RWPE2 (cell line): ENCODE measurements at regions not wholly inside any gene's neighbourhood (a gene's known extent, or its start where the extent isn't known, plus 50 kb on each side); places are given as distances from the start of the nearest gene placed in this dataset.

ENCODE experiments used
- ATAC-seq: fragments of 200-7000 bp; cut with Tn5 transposase; 3 replicates; pipeline ENCODE4 v1.9.1; 2021; ENCODE audit warnings: low read depth
- DNase-seq: peaks from one replicate; pipeline ENCODE4 v3.0.0-alpha.2; 2020; ENCODE audit warnings: low spot score
- H3K27ac ChIP-seq: fragments of 450-650 bp; 2 replicates; pipeline ENCODE4 v1.5.1; 2017; ENCODE audit warnings: mild to moderate bottlenecking; ENCODE audit not compliant: poor library complexity, severe bottlenecking
- H3K27me3 ChIP-seq: fragments of 250-450 bp; sonication (Bioruptor Pico); 2 replicates; pipeline ENCODE4 v1.5.1; 2021; ENCODE audit warnings: mild to moderate bottlenecking, moderate library complexity; ENCODE audit not compliant: insufficient read depth, poor library complexity, severe bottlenecking
- H3K36me3 ChIP-seq: fragments of 250-450 bp; sonication (Bioruptor Pico); 2 replicates; pipeline ENCODE4 v1.5.1; 2020; ENCODE audit warnings: low read depth, mild to moderate bottlenecking, moderate library complexity
- H3K4me1 ChIP-seq: fragments of 250-450 bp; sonication (Bioruptor Pico); 2 replicates; pipeline ENCODE4 v1.5.1; 2021; ENCODE audit warnings: mild to moderate bottlenecking, moderate library complexity; ENCODE audit not compliant: insufficient read depth, poor library complexity, severe bottlenecking
- H3K4me3 ChIP-seq: fragments of 250-450 bp; sonication (Bioruptor Pico); 2 replicates; pipeline ENCODE4 v1.5.1; 2021; ENCODE audit warnings: mild to moderate bottlenecking, moderate library complexity; ENCODE audit not compliant: severe bottlenecking
- H3K9me3 ChIP-seq: fragments of 250-450 bp; sonication (Bioruptor Pico); 2 replicates; pipeline ENCODE4 v1.5.1; 2021; ENCODE audit warnings: mild to moderate bottlenecking, moderate library complexity; ENCODE audit not compliant: severe bottlenecking
- CTCF ChIP-seq: fragments of 450-650 bp; IDR thresholded peaks from one replicate; pipeline ENCODE4 v1.5.1; 2017; ENCODE audit warnings: mild to moderate bottlenecking, moderate library complexity; ENCODE audit not compliant: poor library complexity, severe bottlenecking

- H3K4me1 ChIP-seq = no peaks in the 10 kb centered on the region
- no peaks in the 10 kb centered on the region for H3K27me3 ChIP-seq
- H3K36me3 ChIP-seq = no peaks in the 10 kb centered on the region
- no peak overlapping the region for H3K4me3 ChIP-seq
- no peaks in the 10 kb centered on the region for H3K9me3 ChIP-seq
- no peak overlapping the region for H3K27ac ChIP-seq
- TF ChIP-seq CTCF = no peak
- DNase-seq (no peak), ATAC-seq (no peak)
Measured at GRCh38 chr13:97520061-97520460, 86.1 kb downstream of the RAP2A start.

- Histone ChIP-seq H3K9me3 (no peaks in the 10 kb centered on the region), H3K4me3 (no peak overlapping the region), H3K27me3 (no peaks in the 10 kb centered on the region), H3K36me3 (no peaks in the 10 kb centered on the region), H3K4me1 (no peaks in the 10 kb centered on the region), H3K27ac (no peak overlapping the region)
- ATAC-seq = no peak
- DNase-seq = no peak
- no peak for TF ChIP-seq CTCF
Measured at GRCh38 chr13:97520866-97521265, 86.9 kb downstream of the RAP2A start.

- Histone ChIP-seq H3K9me3 (no peaks in the 10 kb centered on the region), H3K36me3 (no peaks in the 10 kb centered on the region), H3K4me3 (no peak overlapping the region), H3K27ac (no peak overlapping the region), H3K4me1 (no peaks in the 10 kb centered on the region), H3K27me3 (no peaks in the 10 kb centered on the region)
- no peak for TF ChIP-seq CTCF
- no peak for DNase-seq
- ATAC-seq = no peak
Measured at GRCh38 chr13:97521726-97522125, 87.8 kb downstream of the RAP2A start.

- no peak for TF ChIP-seq CTCF
- Histone ChIP-seq H3K9me3 (no peaks in the 10 kb centered on the region), H3K4me3 (no peak overlapping the region), H3K36me3 (no peaks in the 10 kb centered on the region), H3K27ac (no peak overlapping the region), H3K27me3 (no peaks in the 10 kb centered on the region), H3K4me1 (no peaks in the 10 kb centered on the region)
- ATAC-seq = no peak
- no peak for DNase-seq
Measured at GRCh38 chr13:97522243-97522642, 88.3 kb downstream of the RAP2A start.

GRCh38 chr13:97526556-97526955, 92.6 kb downstream of the RAP2A start:
- Histone ChIP-seq H3K27ac (no peak overlapping the region), H3K36me3 (no peaks in the 10 kb centered on the region), H3K27me3 (no peaks in the 10 kb centered on the region), H3K9me3 (no peaks in the 10 kb centered on the region), H3K4me3 (no peak overlapping the region), H3K4me1 (no peaks in the 10 kb centered on the region)
- DNase-seq (no peak), ATAC-seq (no peak)
- no peak for TF ChIP-seq CTCF
